ENCODE measurements at regions not wholly inside any gene's neighbourhood (a gene's known extent, or its start where the extent isn't known, plus 50 kb on each side); places are given as distances from the start of the nearest gene placed in this dataset.

DNA sequence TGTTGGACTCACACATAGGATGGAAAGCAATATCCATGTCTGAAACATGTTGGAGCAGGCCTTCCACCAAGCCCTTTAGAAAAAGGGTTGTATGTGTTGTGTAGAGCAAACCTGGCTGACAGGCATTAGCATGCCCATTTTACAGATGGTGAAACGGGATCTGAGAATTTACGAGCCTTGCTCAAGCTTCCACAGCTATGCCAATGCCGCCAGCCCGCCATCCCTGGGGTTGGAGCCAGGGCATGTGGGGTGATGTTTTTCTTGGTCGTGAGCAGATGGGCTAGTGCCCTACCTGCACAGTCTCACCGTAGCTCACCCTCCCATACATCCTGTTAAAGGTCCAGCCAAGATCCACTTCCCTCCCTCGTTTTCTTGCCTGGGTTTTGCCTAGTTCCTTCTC is 97.5 kb upstream of the TLE3 start:
- H3K4me3 ChIP-seq (ENCODE audit: control insufficient read depth, low read depth, low read length): no peak overlapping the region
- TF ChIP-seq, protein P1, sequence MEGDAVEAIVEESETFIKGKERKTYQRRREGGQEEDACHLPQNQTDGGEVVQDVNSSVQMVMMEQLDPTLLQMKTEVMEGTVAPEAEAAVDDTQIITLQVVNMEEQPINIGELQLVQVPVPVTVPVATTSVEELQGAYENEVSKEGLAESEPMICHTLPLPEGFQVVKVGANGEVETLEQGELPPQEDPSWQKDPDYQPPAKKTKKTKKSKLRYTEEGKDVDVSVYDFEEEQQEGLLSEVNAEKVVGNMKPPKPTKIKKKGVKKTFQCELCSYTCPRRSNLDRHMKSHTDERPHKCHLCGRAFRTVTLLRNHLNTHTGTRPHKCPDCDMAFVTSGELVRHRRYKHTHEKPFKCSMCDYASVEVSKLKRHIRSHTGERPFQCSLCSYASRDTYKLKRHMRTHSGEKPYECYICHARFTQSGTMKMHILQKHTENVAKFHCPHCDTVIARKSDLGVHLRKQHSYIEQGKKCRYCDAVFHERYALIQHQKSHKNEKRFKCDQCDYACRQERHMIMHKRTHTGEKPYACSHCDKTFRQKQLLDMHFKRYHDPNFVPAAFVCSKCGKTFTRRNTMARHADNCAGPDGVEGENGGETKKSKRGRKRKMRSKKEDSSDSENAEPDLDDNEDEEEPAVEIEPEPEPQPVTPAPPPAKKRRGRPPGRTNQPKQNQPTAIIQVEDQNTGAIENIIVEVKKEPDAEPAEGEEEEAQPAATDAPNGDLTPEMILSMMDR (IDR thresholded peaks at IDR 0.05; ENCODE audit: control insufficient read depth, insufficient read depth, low read depth, low read length, missing control alignments): no peak
- DNase-seq (ENCODE audit: low read depth): no peak

DNA sequence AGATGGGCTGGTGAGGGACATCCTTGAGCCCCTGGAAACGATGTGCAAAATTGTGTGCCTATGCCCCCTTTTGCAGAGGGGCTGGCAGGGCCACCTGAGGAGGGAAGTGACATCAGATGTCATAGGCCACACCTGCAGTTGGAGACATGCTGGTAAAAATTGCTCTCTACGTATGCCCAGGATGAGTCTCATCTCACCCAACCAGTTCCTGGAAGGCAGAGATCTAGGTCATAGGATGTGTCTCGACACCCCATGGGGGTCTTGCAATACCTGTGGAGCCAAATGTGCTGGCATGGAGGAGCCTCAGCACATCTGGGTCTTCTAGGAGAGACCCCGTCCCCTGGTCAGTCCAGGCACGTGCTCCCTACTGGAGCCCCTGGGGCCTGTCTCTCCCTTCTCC is 96.5 kb upstream of the TLE3 start:
- no peak overlapping the region for H3K4me3 ChIP-seq (ENCODE audit: control insufficient read depth, low read depth, low read length)
- no peak for DNase-seq (ENCODE audit: low read depth)
- TF ChIP-seq, protein P1 (IDR thresholded peaks at IDR 0.05; ENCODE audit: control insufficient read depth, insufficient read depth, low read depth, low read length, missing control alignments): no peak

DNA sequence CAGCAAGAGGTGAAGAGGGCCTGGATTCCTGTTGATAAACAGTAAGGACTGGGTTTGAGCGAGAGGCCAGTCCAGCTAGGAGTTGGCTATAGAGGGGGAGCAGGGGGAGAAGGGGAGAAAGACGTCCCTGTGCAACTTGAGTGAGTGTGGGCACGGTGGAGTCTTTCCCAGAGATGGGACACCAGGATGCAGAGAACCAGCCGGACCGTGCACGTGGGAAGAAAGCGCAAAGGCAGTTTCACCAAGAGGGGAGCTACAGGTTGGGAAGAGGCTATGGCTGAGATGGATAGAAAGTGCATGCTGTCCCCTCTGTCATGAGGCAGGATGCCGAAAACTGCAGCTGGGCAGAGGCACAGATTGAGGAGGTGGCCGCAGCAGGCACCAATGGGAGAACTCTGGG is 96.0 kb upstream of the TLE3 start:
- H3K4me3 ChIP-seq (ENCODE audit: control insufficient read depth, low read depth, low read length): no peak overlapping the region
- no peak for DNase-seq (ENCODE audit: low read depth)
- TF ChIP-seq, protein P1 (IDR thresholded peaks at IDR 0.05; ENCODE audit: control insufficient read depth, insufficient read depth, low read depth, low read length, missing control alignments): no peak

DNA sequence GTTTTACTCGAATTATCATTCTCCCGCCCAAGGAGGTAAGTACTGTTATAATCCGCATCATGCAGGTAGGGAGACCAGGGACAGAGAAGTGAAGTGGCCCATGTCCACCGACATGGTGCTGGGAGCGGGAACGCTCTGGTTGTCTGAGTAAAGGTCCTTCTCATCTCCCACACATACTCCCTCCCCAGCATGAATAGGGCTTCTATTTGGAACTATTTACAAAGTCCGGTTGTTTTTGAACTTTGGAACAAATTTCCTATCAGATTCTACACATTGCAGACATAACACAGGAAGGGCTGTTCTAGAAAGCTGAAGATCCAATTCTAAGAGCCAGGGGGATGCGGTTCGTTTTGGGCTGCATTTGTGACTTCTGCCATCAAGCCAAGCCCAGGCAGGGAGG is 94.8 kb upstream of the TLE3 start:
- TF ChIP-seq, protein P1 (IDR thresholded peaks at IDR 0.05; ENCODE audit: control insufficient read depth, insufficient read depth, low read depth, low read length, missing control alignments): no peak
- DNase-seq (ENCODE audit: low read depth): no peak
- no peak overlapping the region for H3K4me3 ChIP-seq (ENCODE audit: control insufficient read depth, low read depth, low read length)

DNA sequence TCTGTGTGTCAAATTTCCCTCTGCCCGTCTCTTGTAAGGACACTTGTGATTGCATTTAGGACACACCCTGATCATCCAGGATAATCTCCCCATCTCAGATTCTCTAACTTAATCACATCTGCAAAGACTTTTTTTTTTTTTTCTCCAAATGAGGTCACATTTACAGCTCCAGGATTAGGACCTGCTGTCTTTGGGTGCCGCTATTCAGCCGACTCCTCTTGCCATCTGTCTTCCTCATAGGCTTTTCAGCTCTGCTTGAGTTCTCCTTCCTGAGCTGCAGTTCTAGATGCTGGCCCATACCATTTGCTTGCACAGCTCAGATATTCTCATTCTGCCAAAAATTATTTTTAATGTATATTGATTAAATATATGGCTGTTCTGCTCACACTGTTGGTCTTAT is 94.3 kb upstream of the TLE3 start:
- no peak for DNase-seq (ENCODE audit: low read depth)
- TF ChIP-seq, protein P1 (IDR thresholded peaks at IDR 0.05; ENCODE audit: control insufficient read depth, insufficient read depth, low read depth, low read length, missing control alignments): no peak
- H3K4me3 ChIP-seq (ENCODE audit: control insufficient read depth, low read depth, low read length): no peak overlapping the region

DNA sequence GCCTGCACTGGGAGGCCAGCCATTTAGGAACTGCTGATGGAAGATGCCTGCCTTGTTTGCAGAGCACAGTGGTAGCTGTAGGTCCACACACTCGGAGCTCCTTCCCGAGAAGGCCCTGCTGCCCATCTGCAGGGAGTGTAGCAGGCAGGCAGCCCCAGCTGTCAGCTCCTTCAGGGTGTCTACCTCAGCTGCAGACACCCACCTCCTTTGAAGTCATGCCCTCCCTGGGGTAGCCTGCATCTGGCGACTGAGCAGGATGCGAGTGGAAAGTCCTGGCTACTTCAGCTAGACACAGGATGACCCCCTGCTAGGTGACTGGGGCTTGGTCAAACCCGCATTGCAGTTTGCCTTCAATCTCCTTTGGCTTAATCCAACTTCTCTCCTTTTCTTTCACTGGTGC is 93.2 kb upstream of the TLE3 start:
- TF ChIP-seq, protein P1 (IDR thresholded peaks at IDR 0.05; ENCODE audit: control insufficient read depth, insufficient read depth, low read depth, low read length, missing control alignments): no peak
- H3K4me3 ChIP-seq (ENCODE audit: control insufficient read depth, low read depth, low read length): no peak overlapping the region
- no peak for DNase-seq (ENCODE audit: low read depth)

All from AG09309 (cell line).